Fibroblast of gingiva (primary cell): ENCODE measurements at regions not wholly inside any gene's neighbourhood (a gene's known extent, or its start where the extent isn't known, plus 50 kb on each side); places are given as distances from the start of the nearest gene placed in this dataset.

Experiments used
- DNase-seq: peaks from one replicate; pipeline ENCODE4 v3.0.0-alpha.2; 2011; ENCODE audit warnings: low read depth

DNA sequence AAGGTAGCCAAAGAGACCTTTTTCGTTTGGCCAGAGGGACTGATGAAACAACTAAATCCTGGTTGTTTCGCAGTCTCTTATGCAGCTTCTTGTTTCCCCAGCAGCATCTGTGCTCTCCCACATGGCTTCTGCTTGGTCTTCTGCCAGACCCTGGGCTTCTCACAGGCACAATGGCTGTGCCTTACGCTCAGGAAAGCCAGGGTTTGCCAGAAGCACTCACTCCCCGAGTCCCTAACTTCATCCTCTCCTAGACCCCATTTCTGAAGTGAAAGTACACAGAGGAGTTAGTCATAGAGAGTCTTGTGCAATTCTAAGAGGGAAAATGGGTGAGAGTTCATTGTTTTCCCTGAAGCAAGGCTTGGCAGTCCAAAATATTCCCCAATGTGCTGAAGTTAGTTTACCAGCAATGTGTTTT is 121.7 kb downstream of the EVX1 start:
- peak; percentile 87 for DNase-seq

DNA sequence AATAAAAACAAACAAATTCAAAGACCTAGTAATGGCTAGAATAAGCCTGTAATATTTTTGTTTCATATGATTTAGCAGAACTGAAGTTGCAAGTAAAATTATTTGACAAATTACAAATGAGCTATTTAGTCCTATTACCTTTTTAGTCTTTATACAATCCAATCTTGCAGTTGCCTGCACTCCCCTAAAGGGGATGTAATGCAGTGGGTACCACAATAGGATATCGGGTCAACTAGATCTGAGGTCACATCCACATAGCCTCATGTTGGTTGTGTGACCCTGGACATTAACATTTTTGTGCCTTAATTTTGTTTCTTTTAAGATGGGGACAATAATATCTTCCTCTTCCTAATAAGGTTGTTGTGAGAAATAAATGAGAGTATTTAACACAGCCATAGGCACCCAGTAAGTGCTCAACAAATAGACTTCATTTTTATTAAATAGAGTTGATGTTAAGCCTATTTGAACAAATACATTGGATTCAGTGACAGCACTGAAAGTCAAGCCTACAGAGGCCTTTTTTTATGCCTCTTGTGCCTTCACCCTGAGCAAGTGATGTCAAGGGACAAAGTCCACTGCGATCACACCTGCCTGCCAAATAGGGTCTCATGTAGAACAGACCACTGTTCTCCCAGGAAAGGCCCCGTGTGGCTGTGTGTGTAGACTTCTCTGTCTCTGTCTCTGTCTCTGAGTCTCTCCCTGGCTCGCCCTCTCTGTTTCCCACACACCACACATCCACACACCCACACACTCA is 124.8 kb downstream of the EVX1 start:
- DNase-seq: no peak

GRCh38 chr7:27367933-27368549 is 125.4 kb downstream of the EVX1 start:
- DNase-seq: no peak

GRCh38 chr7:27374958-27375841 is 132.6 kb downstream of the EVX1 start:
- DNase-seq: no peak

GRCh38 chr7:27375958-27376357 is 133.4 kb downstream of the EVX1 start:
- no peak for DNase-seq

DNA sequence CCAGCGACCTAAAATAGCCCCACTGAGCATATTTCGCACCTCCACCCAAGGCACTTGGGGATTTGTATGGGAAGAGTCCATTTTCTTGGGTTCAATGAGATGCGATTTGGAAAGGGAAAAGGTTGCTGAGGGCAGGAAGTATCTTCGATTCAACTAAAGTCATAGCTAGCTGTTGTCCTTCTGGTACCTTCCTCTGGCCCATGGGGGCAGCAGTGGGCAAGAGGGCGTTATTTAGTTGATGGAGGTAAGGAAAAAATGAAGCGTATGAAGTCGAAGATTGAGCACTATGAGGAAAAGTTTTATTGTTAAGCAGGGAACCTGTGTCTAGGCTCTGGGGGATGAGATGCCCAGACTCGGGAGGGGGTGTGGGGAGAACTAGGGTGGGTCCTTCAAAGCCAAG is 135.4 kb downstream of the EVX1 start:
- DNase-seq: no peak

- no peak for DNase-seq
Measured at GRCh38 chr7:27382307-27382706, 139.7 kb downstream of the EVX1 start.

DNA sequence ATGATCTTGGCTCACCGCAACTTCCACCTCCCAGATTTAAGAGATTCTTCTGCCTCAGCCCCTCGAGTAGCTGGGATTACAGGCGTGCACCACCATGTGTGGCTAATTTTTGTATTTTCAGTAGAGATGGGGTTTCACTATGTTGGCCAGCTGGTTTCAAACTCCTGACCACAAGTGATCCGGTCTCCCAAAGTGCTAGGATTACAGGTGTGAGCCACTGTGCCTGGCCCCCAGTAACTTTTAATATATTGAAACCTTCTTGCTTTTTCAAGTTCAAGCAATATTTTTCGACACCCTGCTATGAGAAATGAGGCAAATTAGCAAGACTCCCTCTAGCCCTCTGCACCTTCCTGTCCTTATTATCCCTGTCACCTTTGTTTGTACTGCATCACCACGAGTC is 144.0 kb downstream of the EVX1 start:
- no peak for DNase-seq

- DNase-seq: no peak
Measured at GRCh38 chr7:27387864-27388263, 145.3 kb downstream of the EVX1 start.

DNA sequence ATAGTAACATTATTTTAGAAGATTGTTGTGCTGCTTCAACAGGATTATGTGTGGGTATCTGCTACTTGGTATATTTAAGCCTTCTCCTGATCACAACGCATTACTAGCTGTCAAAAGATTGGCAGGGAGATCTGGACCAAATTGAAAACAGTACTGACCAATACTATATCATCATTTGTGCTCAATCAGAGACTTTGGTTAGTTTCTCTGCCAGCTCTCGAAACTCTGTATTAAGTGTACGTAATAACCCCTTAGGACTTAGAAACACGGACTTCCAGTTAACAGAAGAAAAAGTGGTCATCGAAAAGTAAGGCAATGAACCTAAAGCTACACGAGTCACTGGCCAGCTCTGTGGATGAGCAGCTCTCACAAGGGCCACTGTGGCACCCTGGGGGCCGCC is 146.0 kb downstream of the EVX1 start:
- no peak for DNase-seq

GRCh38 chr7:27389496-27389895 is 146.9 kb downstream of the EVX1 start:
- peak; percentile 13 for DNase-seq

DNA sequence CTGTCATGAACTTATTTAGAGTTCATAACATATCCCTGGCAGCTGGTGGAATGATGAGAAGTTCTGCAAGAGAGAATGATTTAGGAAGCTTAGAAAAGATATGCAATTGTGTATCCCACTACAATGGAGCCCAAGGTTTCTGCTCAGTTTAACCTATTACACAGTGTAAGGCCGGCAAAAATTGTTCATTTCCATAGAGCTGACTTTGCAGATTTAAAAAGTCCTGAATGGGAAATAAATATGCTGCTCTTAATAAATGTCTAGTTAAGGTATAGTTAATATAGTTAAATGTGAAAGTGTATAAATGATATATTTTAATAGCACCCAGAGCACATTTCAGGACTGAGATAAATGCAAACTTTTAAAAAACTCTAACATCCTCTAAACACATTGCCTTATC is 149.9 kb downstream of the EVX1 start:
- DNase-seq: no peak

DNA sequence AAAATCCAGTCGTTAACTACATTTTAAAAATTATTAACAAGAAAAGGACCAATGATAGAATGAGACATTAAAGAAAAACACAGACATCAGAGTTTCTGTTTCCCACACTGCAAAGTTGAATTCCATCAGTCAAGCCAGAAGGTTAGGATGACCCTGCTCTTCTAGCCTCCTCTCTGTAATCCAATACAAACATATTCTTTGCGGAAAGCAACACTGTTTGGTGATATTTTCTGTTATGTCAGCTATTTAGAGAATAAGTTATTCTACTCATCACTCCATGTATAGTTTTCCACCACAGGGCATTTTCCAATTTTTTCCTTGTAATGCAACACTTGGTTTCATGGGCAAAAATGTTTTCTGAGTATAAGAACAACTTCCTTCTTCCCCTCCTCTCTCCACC is 152.3 kb downstream of the EVX1 start:
- DNase-seq: no peak

- no peak for DNase-seq
Measured at GRCh38 chr7:27395626-27396025, 153.0 kb downstream of the EVX1 start.

- DNase-seq: no peak
Measured at GRCh38 chr7:27397503-27397902, 154.9 kb downstream of the EVX1 start.

DNA sequence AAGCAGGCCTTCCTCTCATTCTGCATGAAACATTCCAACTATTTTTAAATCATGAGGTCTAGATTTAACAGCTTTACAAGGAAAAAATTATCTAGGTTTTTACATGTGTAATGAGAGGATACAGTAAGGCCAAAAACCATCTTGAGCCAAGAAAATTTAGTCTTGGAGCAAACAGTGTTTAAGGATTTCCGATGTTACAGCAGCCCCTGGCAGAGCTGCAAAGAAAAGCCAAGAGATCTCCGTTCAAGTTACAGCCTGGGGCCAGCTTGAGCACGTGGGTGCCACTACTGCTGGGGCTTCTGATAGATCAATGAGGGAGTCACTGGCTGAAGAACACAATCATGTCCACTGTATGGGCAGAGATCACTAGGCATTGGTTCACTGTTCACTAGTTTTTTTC is 156.2 kb downstream of the EVX1 start:
- DNase-seq: no peak

DNA sequence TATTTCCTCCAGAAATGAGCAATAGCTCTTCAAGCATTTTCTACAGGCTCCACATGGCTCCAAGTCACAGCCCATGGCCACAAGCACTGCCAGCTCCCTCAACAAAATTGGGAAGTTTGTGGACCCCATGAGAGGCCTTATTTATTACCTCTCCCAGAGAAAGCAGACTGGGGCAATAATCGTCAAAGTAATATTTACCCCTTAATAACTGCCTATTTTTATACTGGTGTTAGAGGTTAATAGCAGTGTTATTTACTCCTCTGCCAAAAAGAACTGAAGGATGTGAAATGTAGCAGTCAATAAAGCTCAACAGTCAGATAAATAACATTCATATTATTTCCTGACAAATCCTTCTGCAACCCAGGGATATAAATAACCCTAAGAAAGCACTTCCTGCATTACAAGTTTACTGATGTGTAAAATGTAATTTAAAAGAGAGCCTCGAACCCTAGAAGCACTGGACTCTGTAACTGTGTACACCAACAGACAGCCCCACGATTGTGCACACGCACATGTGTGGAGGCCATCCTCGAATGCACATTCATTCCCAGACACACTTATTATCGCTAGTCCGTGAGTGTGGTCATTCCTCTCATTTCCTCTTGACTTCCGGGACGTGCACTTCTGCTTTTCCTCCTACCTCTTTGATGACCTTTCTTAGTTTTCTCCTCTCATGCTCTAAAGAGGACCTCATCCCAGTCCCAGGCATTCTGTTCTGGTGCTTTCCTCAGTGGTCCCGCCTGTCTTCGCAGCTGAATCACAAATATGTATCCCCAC is 157.4 kb downstream of the EVX1 start:
- no peak for DNase-seq

DNA sequence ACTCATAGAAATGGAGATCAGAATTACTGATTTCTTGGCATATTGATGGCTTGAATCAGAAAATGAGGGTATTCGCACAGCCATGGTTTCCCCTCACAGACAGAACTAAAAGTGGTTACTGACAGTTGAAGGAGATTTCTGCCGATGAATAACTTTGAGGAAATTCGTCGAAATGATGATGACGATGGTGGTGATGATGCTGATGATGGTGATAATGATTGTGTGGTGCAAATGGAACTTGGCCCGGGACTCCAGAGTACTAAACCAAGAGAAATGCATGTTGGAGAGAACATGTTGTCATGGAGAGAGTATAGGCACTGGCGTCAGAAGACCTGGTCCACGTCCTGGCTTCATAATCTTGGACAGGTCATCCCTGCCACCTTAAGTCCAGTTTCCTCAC is 163.2 kb downstream of the EVX1 start:
- DNase-seq: no peak

DNA sequence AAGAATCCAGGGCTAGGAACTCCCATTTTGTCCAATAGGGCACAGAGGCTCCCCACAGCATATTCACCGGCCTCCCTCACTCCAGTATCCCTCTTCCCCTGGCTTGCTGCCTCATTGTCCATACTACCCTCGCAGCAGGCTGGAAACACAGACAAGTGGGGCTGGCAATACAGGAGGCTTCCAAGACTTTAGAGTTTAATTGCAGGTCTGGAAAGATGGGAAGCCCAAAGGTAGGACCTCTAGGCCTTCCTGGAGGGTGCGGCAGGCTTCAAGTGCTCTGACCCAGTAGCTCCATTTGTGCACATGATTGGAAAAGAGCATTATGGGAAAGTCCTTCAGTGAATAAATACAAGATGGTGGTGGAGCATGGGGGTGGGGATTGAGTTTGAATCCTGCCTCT is 166.7 kb downstream of the EVX1 start:
- DNase-seq: no peak

GRCh38 chr7:27409776-27410175 is 167.2 kb downstream of the EVX1 start:
- DNase-seq: no peak

GRCh38 chr7:27410812-27411544 is 168.4 kb downstream of the EVX1 start:
- DNase-seq: no peak

- DNase-seq: no peak
Measured at GRCh38 chr7:27412164-27412563, 169.6 kb downstream of the EVX1 start.
